GM23338 (cell line): ENCODE measurements at regions not wholly inside any gene's neighbourhood (a gene's known extent, or its start where the extent isn't known, plus 50 kb on each side); places are given as distances from the start of the nearest gene placed in this dataset.

Experiments used
- CREB1 ChIP-seq: fragments of 250-450 bp; sonication (Bioruptor Pico); IDR thresholded peaks from 2 replicates; pipeline ENCODE4 v1.5.0; 2020; ENCODE audit warnings: low read depth, mild to moderate bottlenecking, moderate library complexity
- EZH2 ChIP-seq: fragments of 200-600 bp; sonication (generic); IDR thresholded peaks from one replicate; pipeline ENCODE4 v1.8.0; 2017; ENCODE audit warnings: antibody characterized with exemption, mild to moderate bottlenecking, low read depth; ENCODE audit not compliant: unreplicated experiment
- EZH2phosphoT487 ChIP-seq: fragments of 200-600 bp; sonication (generic); IDR thresholded peaks from one replicate; pipeline ENCODE4 v1.8.1; 2018; ENCODE audit warnings: antibody characterized with exemption; ENCODE audit not compliant: unreplicated experiment
- JUNB ChIP-seq: IDR thresholded peaks from one replicate; pipeline ENCODE4 v1.6.1; 2016; ENCODE audit warnings: antibody characterized with exemption; ENCODE audit not compliant: unreplicated experiment
- POLR2AphosphoS5 ChIP-seq: IDR thresholded peaks from 2 replicates; pipeline ENCODE4 v1.6.1; 2016; ENCODE audit warnings: antibody characterized with exemption, low read depth
- ZNF114 ChIP-seq: fragments of 250-450 bp; sonication (Bioruptor Pico); IDR thresholded peaks from 2 replicates; pipeline ENCODE4 v1.5.0; 2020; ENCODE audit warnings: mild to moderate bottlenecking, moderate library complexity
- TF ChIP-seq, protein P1 (sequence below), 2 experiments: fragments of 200-600 bp in 1 of 2; sonication (generic) in 1 of 2; conservative IDR thresholded peaks; 2 replicates each; pipeline versions ENCODE4 v1.5.1 to v1.6.1; 2016 to 2017; ENCODE audit warnings: antibody characterized with exemption in 2 of 2, low read depth in 2 of 2, mild to moderate bottlenecking in 2 of 2, moderate library complexity in 1 of 2
- TF ChIP-seq, protein P2 (sequence below): IDR thresholded peaks from 2 replicates; pipeline ENCODE4 v1.6.1; 2016; ENCODE audit warnings: antibody characterized with exemption
- TF ChIP-seq, protein P3 (sequence below): IDR thresholded peaks from one replicate; pipeline ENCODE4 v1.6.1; 2018; ENCODE audit warnings: antibody characterized with exemption; ENCODE audit not compliant: unreplicated experiment

DNA sequence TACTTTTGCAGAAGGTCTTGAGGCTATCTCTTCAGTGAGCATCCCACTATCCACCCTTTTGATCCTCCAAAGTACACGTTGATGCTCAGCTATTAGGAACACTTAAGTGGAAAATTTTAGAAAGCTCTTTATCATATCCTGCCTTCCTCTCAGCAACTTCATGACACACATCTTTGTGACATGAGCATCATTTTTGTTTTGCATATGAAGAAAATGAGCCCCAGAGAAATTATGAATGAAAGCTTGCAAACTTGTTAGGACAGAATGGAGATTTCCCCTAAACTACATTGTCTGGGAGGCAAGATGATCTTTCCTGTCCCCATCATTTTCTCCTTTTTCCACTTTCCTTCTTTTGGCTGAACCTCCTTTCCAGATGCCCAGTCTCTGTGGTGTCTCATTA lies 239.4 kb upstream of the PIK3R1 start:
- TF ChIP-seq POLR2AphosphoS5 (no peak), EZH2phosphoT487 (no peak), EZH2 (no peak), JUNB (no peak), ZNF114 (no peak), CREB1 (CRISPR knock-in tag) (no peak)
- TF ChIP-seq, protein P1, sequence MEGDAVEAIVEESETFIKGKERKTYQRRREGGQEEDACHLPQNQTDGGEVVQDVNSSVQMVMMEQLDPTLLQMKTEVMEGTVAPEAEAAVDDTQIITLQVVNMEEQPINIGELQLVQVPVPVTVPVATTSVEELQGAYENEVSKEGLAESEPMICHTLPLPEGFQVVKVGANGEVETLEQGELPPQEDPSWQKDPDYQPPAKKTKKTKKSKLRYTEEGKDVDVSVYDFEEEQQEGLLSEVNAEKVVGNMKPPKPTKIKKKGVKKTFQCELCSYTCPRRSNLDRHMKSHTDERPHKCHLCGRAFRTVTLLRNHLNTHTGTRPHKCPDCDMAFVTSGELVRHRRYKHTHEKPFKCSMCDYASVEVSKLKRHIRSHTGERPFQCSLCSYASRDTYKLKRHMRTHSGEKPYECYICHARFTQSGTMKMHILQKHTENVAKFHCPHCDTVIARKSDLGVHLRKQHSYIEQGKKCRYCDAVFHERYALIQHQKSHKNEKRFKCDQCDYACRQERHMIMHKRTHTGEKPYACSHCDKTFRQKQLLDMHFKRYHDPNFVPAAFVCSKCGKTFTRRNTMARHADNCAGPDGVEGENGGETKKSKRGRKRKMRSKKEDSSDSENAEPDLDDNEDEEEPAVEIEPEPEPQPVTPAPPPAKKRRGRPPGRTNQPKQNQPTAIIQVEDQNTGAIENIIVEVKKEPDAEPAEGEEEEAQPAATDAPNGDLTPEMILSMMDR (conservative IDR thresholded peaks at IDR 0.05; ENCODE audit: low read depth in 2 of 2) = no peak
- TF ChIP-seq, protein P2, sequence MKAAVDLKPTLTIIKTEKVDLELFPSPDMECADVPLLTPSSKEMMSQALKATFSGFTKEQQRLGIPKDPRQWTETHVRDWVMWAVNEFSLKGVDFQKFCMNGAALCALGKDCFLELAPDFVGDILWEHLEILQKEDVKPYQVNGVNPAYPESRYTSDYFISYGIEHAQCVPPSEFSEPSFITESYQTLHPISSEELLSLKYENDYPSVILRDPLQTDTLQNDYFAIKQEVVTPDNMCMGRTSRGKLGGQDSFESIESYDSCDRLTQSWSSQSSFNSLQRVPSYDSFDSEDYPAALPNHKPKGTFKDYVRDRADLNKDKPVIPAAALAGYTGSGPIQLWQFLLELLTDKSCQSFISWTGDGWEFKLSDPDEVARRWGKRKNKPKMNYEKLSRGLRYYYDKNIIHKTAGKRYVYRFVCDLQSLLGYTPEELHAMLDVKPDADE = no peak
- TF ChIP-seq, protein P3, sequence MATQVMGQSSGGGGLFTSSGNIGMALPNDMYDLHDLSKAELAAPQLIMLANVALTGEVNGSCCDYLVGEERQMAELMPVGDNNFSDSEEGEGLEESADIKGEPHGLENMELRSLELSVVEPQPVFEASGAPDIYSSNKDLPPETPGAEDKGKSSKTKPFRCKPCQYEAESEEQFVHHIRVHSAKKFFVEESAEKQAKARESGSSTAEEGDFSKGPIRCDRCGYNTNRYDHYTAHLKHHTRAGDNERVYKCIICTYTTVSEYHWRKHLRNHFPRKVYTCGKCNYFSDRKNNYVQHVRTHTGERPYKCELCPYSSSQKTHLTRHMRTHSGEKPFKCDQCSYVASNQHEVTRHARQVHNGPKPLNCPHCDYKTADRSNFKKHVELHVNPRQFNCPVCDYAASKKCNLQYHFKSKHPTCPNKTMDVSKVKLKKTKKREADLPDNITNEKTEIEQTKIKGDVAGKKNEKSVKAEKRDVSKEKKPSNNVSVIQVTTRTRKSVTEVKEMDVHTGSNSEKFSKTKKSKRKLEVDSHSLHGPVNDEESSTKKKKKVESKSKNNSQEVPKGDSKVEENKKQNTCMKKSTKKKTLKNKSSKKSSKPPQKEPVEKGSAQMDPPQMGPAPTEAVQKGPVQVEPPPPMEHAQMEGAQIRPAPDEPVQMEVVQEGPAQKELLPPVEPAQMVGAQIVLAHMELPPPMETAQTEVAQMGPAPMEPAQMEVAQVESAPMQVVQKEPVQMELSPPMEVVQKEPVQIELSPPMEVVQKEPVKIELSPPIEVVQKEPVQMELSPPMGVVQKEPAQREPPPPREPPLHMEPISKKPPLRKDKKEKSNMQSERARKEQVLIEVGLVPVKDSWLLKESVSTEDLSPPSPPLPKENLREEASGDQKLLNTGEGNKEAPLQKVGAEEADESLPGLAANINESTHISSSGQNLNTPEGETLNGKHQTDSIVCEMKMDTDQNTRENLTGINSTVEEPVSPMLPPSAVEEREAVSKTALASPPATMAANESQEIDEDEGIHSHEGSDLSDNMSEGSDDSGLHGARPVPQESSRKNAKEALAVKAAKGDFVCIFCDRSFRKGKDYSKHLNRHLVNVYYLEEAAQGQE = no peak
